Activated CD8-positive, alpha-beta T cell treated with anti-CD3 and anti-CD28 coated beads for 36 hours (primary cell): ENCODE measurements at regions not wholly inside any gene's neighbourhood (a gene's known extent, or its start where the extent isn't known, plus 50 kb on each side); places are given as distances from the start of the nearest gene placed in this dataset.

ENCODE experiments used
- ATAC-seq: fragments of 200-7000 bp; cut with Tn5 transposase; one replicate; pipeline ENCODE4 v1.10.0; 2021; ENCODE audit warnings: mild to moderate bottlenecking, moderate library complexity
- CTCF ChIA-PET: fragments of 350-600 bp; sonication (Branson Sonifier 250); formaldehyde crosslinking; loops from one replicate; lab custom pipeline; 2021; ENCODE audit warnings: antibody characterized with exemption; lab: Charles Lee
- POLR2A ChIA-PET: fragments of 350-600 bp; sonication (Branson Sonifier 250); formaldehyde crosslinking; loops from one replicate; lab custom pipeline; 2021; ENCODE audit warnings: antibody characterized with exemption; lab: Charles Lee
- DNase-seq: peaks from one replicate; pipeline ENCODE4 v3.0.0-alpha.2; 2020
- H3K27ac Mint-ChIP-seq: one replicate; pipeline ENCODE4 v1.8.0; 2021; ENCODE audit warnings: mild to moderate bottlenecking, mixed read lengths
- H3K27me3 Mint-ChIP-seq: one replicate; pipeline ENCODE4 v1.8.0; 2021; ENCODE audit warnings: mixed read lengths
- H3K36me3 Mint-ChIP-seq: one replicate; pipeline ENCODE4 v1.8.0; 2021; ENCODE audit warnings: low read depth, mixed read lengths
- H3K4me1 Mint-ChIP-seq: one replicate; pipeline ENCODE4 v1.8.0; 2021; ENCODE audit warnings: low read depth, mixed read lengths
- H3K4me3 Mint-ChIP-seq: one replicate; pipeline ENCODE4 v1.8.0; 2021; ENCODE audit warnings: mild to moderate bottlenecking, moderate library complexity, mixed read lengths
- H3K9me3 Mint-ChIP-seq: one replicate; pipeline ENCODE4 v1.8.0; 2021; ENCODE audit warnings: mixed read lengths
- CTCF ChIP-seq: fragments of 200-600 bp; IDR thresholded peaks from one replicate; pipeline ENCODE4 v1.8.0; 2022; ENCODE audit warnings: antibody characterized with exemption, mild to moderate bottlenecking
- intact Hi-C: fragments of 100-400 bp; cut with micrococcal nuclease; formaldehyde crosslinking; loops from one replicate; pipeline ENCODE4 v1.10.0; 2022

- POLR2A ChIA-PET, result interaction anchor here (0.7 to 1.2 kb wide), 3 partner anchors 32 to 77 kb away, joined by 3 to 4 read pairs (median 3); partner anchors contain the start of gene UBAC2
- TF ChIP-seq CTCF, result no peak
- Mint-ChIP-seq H3K4me3 (no peak overlapping the region), H3K36me3 (peaks cover 5% of the 10 kb centered on the region), H3K27ac (no peak overlapping the region), H3K27me3 (peaks cover 2% of the 10 kb centered on the region), H3K4me1 (peaks cover 45% of the 10 kb centered on the region), H3K9me3 (peaks cover 5% of the 10 kb centered on the region)
- no peak for ATAC-seq
- no peak for DNase-seq
- intact Hi-C loops, result no loop called here
- CTCF ChIA-PET, result interaction anchor here (1.0 to 1.5 kb wide), 6 partner anchors 9 to 314 kb away, joined by 3 to 6 read pairs (median 4); no protein-coding TSS in a partner anchor
These were observed 77.3 kb upstream of the UBAC2 start for GRCh38 chr13:99123101-99124045.

GRCh38 chr13:99124046-99124400 lies 76.6 kb upstream of the UBAC2 start:
- TF ChIP-seq CTCF, result no peak
- ChIA-PET CTCF (interaction anchor here (1.0 to 1.7 kb wide), 6 partner anchors 9 to 313 kb away, joined by 3 to 7 read pairs (median 4); no protein-coding TSS in a partner anchor), POLR2A (interaction anchor here (0.6 to 1.2 kb wide), 4 partner anchors 37 to 85 kb away, joined by 3 to 4 read pairs (median 4); partner anchors contain the start of gene UBAC2)
- DNase-seq, result no peak
- Mint-ChIP-seq H3K9me3 (peaks cover 5% of the 10 kb centered on the region), H3K4me3 (no peak overlapping the region), H3K4me1 (peaks cover 45% of the 10 kb centered on the region), H3K27me3 (peaks cover 2% of the 10 kb centered on the region), H3K36me3 (peaks cover 5% of the 10 kb centered on the region), H3K27ac (peak overlapping the region; percentile 78)
- intact Hi-C loops, result no loop called here
- ATAC-seq, result no peak

- Mint-ChIP-seq H3K27me3 (peaks cover 2% of the 10 kb centered on the region), H3K4me1 (peaks cover 40% of the 10 kb centered on the region), H3K4me3 (peak overlapping the region; percentile 58), H3K36me3 (peaks cover 5% of the 10 kb centered on the region), H3K9me3 (peaks cover 5% of the 10 kb centered on the region), H3K27ac (peak overlapping the region; percentile 78)
- TF ChIP-seq CTCF, result no peak
- intact Hi-C loops, result no loop called here
- POLR2A ChIA-PET, result interaction anchor here (0.6 to 1.2 kb wide), 6 partner anchors 38 to 94 kb away, joined by 3 to 4 read pairs (median 4); partner anchors contain the start of gene UBAC2
- peak; percentile 92 for ATAC-seq
- CTCF ChIA-PET, result interaction anchor here (0.8 to 1.7 kb wide), 5 partner anchors 8 to 312 kb away, joined by 3 to 7 read pairs (median 5); no protein-coding TSS in a partner anchor
- DNase-seq, result peak; percentile 37
These were observed 75.8 kb upstream of the UBAC2 start for GRCh38 chr13:99124794-99125316.

GRCh38 chr13:99125326-99125915 lies 75.2 kb upstream of the UBAC2 start:
- Mint-ChIP-seq H3K27ac (peak overlapping the region; percentile 78), H3K36me3 (peaks cover 3% of the 10 kb centered on the region), H3K27me3 (peaks cover 2% of the 10 kb centered on the region), H3K9me3 (peaks cover 2% of the 10 kb centered on the region), H3K4me1 (peaks cover 36% of the 10 kb centered on the region), H3K4me3 (peak overlapping the region; percentile 58)
- no peak for TF ChIP-seq CTCF
- ChIA-PET CTCF (interaction anchor here (0.8 to 1.7 kb wide), 4 partner anchors 8 to 311 kb away, joined by 3 to 7 read pairs (median 4); no protein-coding TSS in a partner anchor), POLR2A (interaction anchor here (0.6 to 1.1 kb wide), 3 partner anchors 53 to 93 kb away, joined by 3 to 4 read pairs (median 4); no protein-coding TSS in a partner anchor)
- ATAC-seq (no peak), DNase-seq (no peak)
- intact Hi-C loops, result no loop called here
